H1 (cell line): ENCODE measurements at regions not wholly inside any gene's neighbourhood (a gene's known extent, or its start where the extent isn't known, plus 50 kb on each side); places are given as distances from the start of the nearest gene placed in this dataset.

Experiments
- BRCA1 ChIP-seq: IDR thresholded peaks from 2 replicates; pipeline ENCODE4 v1.6.1; 2012; ENCODE audit warnings: low read depth, low read length, improper control_type of control experiment
- CBX5 ChIP-seq: fragments of 300-800, 300-1000 bp; sonication (generic); IDR thresholded peaks from 2 replicates; pipeline ENCODE4 v1.7.1; 2016; ENCODE audit warnings: antibody characterized with exemption, low read length, low read depth
- EP300 ChIP-seq, 2 experiments: IDR thresholded peaks; 1 replicate in 1 of 2; 2 replicates in 1 of 2; pipeline ENCODE4 v1.6.1; 2011 to 2012; ENCODE audit warnings: low read depth in 2 of 2, low read length in 2 of 2, mild to moderate bottlenecking in 2 of 2, borderline replicate concordance in 1 of 2, inconsistent platforms in 1 of 2, moderate library complexity in 1 of 2
- GABPA ChIP-seq: IDR thresholded peaks from 2 replicates; pipeline ENCODE4 v1.6.1; 2011; ENCODE audit warnings: mild to moderate bottlenecking, low read length, moderate library complexity, borderline replicate concordance; ENCODE audit not compliant: insufficient read depth
- HDAC6 ChIP-seq: IDR thresholded peaks from one replicate; pipeline ENCODE4 v1.7.1; 2012; ENCODE audit warnings: low read depth, mild to moderate bottlenecking, inconsistent platforms, low read length, moderate library complexity
- KDM1A ChIP-seq: fragments of 200-600, 300-600 bp; sonication (generic); IDR thresholded peaks from 2 replicates; pipeline ENCODE4 v1.7.1; 2016; ENCODE audit warnings: mild to moderate bottlenecking, low read length, borderline replicate concordance
- SRF ChIP-seq: IDR thresholded peaks from 2 replicates; pipeline ENCODE4 v1.6.1; 2011; ENCODE audit warnings: mild to moderate bottlenecking, low read depth, low read length, moderate library complexity
- TAF1 ChIP-seq: IDR thresholded peaks from 2 replicates; pipeline ENCODE4 v1.6.1; 2011; ENCODE audit warnings: mild to moderate bottlenecking, low read depth, low read length
- ZNF274 ChIP-seq: IDR thresholded peaks from 2 replicates; pipeline ENCODE4 v1.7.0; 2012; ENCODE audit warnings: low read length, borderline replicate concordance; ENCODE audit errors: extremely low read depth
- TF ChIP-seq, protein P1 (sequence below): fragments of 300-600 bp; sonication (generic); IDR thresholded peaks from 2 replicates; pipeline ENCODE4 v1.7.1; 2012; ENCODE audit warnings: low read length, moderate library complexity, mild to moderate bottlenecking, inconsistent platforms; ENCODE audit not compliant: insufficient replicate concordance
- TF ChIP-seq, protein P2 (sequence below): IDR thresholded peaks from 2 replicates; pipeline ENCODE4 v1.6.1; 2012; ENCODE audit warnings: inconsistent platforms

DNA sequence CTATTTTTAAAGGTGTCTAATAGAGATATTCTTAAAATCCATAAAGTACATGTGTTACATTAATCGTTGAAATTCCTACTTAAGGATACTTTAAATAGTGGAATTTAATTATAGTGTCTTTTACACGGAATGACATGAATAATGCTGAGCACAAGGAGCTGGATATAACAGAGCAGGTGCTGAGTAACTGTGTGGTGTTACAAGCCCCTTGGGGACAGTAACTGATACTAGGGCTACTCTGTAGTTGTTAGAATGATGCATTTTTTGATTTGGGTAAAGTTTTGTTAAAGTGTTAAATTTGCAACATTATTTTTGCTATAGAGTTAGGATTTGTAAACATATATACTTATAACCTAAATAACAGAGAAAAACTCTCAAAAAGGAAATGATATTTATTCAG lies 1496.1 kb downstream of the OTOL1 start (continued):
- TF ChIP-seq, protein P1, sequence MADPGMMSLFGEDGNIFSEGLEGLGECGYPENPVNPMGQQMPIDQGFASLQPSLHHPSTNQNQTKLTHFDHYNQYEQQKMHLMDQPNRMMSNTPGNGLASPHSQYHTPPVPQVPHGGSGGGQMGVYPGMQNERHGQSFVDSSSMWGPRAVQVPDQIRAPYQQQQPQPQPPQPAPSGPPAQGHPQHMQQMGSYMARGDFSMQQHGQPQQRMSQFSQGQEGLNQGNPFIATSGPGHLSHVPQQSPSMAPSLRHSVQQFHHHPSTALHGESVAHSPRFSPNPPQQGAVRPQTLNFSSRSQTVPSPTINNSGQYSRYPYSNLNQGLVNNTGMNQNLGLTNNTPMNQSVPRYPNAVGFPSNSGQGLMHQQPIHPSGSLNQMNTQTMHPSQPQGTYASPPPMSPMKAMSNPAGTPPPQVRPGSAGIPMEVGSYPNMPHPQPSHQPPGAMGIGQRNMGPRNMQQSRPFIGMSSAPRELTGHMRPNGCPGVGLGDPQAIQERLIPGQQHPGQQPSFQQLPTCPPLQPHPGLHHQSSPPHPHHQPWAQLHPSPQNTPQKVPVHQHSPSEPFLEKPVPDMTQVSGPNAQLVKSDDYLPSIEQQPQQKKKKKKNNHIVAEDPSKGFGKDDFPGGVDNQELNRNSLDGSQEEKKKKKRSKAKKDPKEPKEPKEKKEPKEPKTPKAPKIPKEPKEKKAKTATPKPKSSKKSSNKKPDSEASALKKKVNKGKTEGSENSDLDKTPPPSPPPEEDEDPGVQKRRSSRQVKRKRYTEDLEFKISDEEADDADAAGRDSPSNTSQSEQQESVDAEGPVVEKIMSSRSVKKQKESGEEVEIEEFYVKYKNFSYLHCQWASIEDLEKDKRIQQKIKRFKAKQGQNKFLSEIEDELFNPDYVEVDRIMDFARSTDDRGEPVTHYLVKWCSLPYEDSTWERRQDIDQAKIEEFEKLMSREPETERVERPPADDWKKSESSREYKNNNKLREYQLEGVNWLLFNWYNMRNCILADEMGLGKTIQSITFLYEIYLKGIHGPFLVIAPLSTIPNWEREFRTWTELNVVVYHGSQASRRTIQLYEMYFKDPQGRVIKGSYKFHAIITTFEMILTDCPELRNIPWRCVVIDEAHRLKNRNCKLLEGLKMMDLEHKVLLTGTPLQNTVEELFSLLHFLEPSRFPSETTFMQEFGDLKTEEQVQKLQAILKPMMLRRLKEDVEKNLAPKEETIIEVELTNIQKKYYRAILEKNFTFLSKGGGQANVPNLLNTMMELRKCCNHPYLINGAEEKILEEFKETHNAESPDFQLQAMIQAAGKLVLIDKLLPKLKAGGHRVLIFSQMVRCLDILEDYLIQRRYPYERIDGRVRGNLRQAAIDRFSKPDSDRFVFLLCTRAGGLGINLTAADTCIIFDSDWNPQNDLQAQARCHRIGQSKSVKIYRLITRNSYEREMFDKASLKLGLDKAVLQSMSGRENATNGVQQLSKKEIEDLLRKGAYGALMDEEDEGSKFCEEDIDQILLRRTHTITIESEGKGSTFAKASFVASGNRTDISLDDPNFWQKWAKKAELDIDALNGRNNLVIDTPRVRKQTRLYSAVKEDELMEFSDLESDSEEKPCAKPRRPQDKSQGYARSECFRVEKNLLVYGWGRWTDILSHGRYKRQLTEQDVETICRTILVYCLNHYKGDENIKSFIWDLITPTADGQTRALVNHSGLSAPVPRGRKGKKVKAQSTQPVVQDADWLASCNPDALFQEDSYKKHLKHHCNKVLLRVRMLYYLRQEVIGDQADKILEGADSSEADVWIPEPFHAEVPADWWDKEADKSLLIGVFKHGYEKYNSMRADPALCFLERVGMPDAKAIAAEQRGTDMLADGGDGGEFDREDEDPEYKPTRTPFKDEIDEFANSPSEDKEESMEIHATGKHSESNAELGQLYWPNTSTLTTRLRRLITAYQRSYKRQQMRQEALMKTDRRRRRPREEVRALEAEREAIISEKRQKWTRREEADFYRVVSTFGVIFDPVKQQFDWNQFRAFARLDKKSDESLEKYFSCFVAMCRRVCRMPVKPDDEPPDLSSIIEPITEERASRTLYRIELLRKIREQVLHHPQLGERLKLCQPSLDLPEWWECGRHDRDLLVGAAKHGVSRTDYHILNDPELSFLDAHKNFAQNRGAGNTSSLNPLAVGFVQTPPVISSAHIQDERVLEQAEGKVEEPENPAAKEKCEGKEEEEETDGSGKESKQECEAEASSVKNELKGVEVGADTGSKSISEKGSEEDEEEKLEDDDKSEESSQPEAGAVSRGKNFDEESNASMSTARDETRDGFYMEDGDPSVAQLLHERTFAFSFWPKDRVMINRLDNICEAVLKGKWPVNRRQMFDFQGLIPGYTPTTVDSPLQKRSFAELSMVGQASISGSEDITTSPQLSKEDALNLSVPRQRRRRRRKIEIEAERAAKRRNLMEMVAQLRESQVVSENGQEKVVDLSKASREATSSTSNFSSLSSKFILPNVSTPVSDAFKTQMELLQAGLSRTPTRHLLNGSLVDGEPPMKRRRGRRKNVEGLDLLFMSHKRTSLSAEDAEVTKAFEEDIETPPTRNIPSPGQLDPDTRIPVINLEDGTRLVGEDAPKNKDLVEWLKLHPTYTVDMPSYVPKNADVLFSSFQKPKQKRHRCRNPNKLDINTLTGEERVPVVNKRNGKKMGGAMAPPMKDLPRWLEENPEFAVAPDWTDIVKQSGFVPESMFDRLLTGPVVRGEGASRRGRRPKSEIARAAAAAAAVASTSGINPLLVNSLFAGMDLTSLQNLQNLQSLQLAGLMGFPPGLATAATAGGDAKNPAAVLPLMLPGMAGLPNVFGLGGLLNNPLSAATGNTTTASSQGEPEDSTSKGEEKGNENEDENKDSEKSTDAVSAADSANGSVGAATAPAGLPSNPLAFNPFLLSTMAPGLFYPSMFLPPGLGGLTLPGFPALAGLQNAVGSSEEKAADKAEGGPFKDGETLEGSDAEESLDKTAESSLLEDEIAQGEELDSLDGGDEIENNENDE: no peak
- TF ChIP-seq GABPA (no peak), HDAC6 (no peak), BRCA1 (no peak), CBX5 (no peak), EP300 (IDR thresholded peaks at IDR 0.05; ENCODE audit: borderline replicate concordance in 1 of 2, low read depth in 2 of 2, low read length in 2 of 2) (no peak), TAF1 (no peak), KDM1A (no peak), SRF (no peak), ZNF274 (no peak)
- TF ChIP-seq, protein P2, sequence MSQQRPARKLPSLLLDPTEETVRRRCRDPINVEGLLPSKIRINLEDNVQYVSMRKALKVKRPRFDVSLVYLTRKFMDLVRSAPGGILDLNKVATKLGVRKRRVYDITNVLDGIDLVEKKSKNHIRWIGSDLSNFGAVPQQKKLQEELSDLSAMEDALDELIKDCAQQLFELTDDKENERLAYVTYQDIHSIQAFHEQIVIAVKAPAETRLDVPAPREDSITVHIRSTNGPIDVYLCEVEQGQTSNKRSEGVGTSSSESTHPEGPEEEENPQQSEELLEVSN: no peak
